A673 (cell line): ENCODE measurements at regions not wholly inside any gene's neighbourhood (a gene's known extent, or its start where the extent isn't known, plus 50 kb on each side); places are given as distances from the start of the nearest gene placed in this dataset.
"Not testable (repeated sequence)": the region's sequence is repeated elsewhere in the genome, so short reads cannot be mapped to it uniquely, and the experiment has no call there.

ENCODE experiments used
- BruUV-seq: library from RNA; stranded (reverse); fragments of 400-500 nt; replicated peaks from 2 replicates; lab custom pipeline; 2021; lab: Mats Ljungman, UMichigan
- CTCF ChIA-PET: fragments of 300-600 bp; sonication (Branson Sonifier 250); formaldehyde crosslinking; loops from one replicate; lab custom pipeline; 2022; ENCODE audit warnings: antibody characterized with exemption; lab: Charles Lee
- POLR2A ChIA-PET: fragments of 300-600 bp; sonication (Branson Sonifier 250); formaldehyde crosslinking; loops from one replicate; lab custom pipeline; 2022; ENCODE audit warnings: antibody characterized with exemption; ENCODE audit not compliant: low non-redundant PET; lab: Charles Lee
- DNase-seq: peaks from one replicate; pipeline ENCODE4 v3.0.0-alpha.2; 2015; ENCODE audit warnings: low spot score
- H3K27ac ChIP-seq: fragments of 200-600 bp; sonication (generic); 2 replicates; pipeline ENCODE4 v1.5.1; 2016; ENCODE audit warnings: mixed run types, low read depth, mild to moderate bottlenecking, mixed read lengths, antibody characterized with exemption, low read length; ENCODE audit not compliant: poor library complexity, severe bottlenecking
- H3K27me3 ChIP-seq: fragments of 200-600 bp; sonication (generic); replicated peaks from 2 replicates; pipeline ENCODE4 v1.6.1; 2017; ENCODE audit warnings: mixed run types, low read depth, mild to moderate bottlenecking, mixed read lengths, antibody characterized with exemption, low read length; ENCODE audit not compliant: insufficient read depth, poor library complexity
- H3K36me3 ChIP-seq: fragments of 200-600 bp; sonication (generic); 2 replicates; pipeline ENCODE4 v1.6.1; 2016; ENCODE audit warnings: mixed run types, mild to moderate bottlenecking, mixed read lengths, antibody characterized with exemption, low read length; ENCODE audit not compliant: insufficient read depth, poor library complexity, severe bottlenecking
- H3K4me1 ChIP-seq: fragments of 200-600 bp; sonication (generic); 2 replicates; pipeline ENCODE4 v1.6.1; 2017; ENCODE audit warnings: mixed run types, mild to moderate bottlenecking, mixed read lengths, antibody characterized with exemption, low read length; ENCODE audit not compliant: insufficient read depth, poor library complexity, severe bottlenecking
- H3K4me3 ChIP-seq: fragments of 200-600 bp; sonication (generic); 2 replicates; pipeline ENCODE4 v1.5.1; 2016; ENCODE audit warnings: low read depth, mixed run types, mild to moderate bottlenecking, mixed read lengths, low read length; ENCODE audit not compliant: poor library complexity, severe bottlenecking
- H3K9me3 ChIP-seq: fragments of 200-600 bp; sonication (generic); 2 replicates; pipeline ENCODE4 v1.6.1; 2016; ENCODE audit warnings: mixed run types, low read depth, mild to moderate bottlenecking, mixed read lengths, antibody characterized with exemption, low read length; ENCODE audit not compliant: poor library complexity, severe bottlenecking
- EZH2 ChIP-seq: fragments of 200-600 bp; sonication (generic); IDR thresholded peaks from 2 replicates; pipeline ENCODE4 v1.6.1; 2017; ENCODE audit warnings: borderline replicate concordance, low read depth, mild to moderate bottlenecking, mixed read lengths, antibody characterized with exemption, low read length; ENCODE audit not compliant: poor library complexity, severe bottlenecking
- intact Hi-C: fragments of 100-400 bp; cut with micrococcal nuclease; formaldehyde crosslinking; loops from one replicate; pipeline ENCODE4 v1.10.0; 2022; ENCODE audit not compliant: unreplicated experiment
- TF ChIP-seq, protein P1 (sequence below): fragments of 300-800, 200-600 bp; sonication (generic); conservative IDR thresholded peaks from 2 replicates; pipeline ENCODE4 v1.5.1; 2017; ENCODE audit warnings: low read depth, mild to moderate bottlenecking, antibody characterized with exemption, low read length, moderate library complexity, mixed read lengths

DNA sequence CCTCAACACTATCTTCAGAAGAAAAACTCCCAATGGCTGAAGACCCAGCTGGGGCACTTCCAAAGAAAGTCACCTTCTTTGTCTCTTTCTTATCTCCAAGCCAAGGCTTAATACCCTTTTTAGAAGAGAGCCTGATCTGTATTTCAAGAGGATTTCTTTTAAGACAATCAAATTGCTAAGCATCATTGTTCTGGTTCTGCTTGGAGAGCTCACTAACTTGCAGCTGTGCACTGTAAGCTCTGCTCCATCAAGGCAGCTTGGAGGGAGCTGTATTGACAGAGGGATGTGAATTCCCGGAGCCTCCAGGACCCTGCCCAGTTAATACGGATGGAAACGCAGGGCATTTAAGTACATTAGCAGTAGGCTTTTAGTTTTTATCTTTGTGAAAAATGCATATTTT lies 253.1 kb downstream of the TDRD15 start:
- Histone ChIP-seq H3K36me3 (no peaks in the 10 kb centered on the region), H3K9me3 (no peaks in the 10 kb centered on the region), H3K4me3 (no peak overlapping the region), H3K27ac (no peak overlapping the region), H3K4me1 (no peaks in the 10 kb centered on the region), H3K27me3 (no peaks in the 10 kb centered on the region)
- intact Hi-C loops = no loop called here
- no TSS peak for BruUV-seq
- POLR2A ChIA-PET = no interaction called here
- no peak for TF ChIP-seq EZH2
- TF ChIP-seq, protein P1, sequence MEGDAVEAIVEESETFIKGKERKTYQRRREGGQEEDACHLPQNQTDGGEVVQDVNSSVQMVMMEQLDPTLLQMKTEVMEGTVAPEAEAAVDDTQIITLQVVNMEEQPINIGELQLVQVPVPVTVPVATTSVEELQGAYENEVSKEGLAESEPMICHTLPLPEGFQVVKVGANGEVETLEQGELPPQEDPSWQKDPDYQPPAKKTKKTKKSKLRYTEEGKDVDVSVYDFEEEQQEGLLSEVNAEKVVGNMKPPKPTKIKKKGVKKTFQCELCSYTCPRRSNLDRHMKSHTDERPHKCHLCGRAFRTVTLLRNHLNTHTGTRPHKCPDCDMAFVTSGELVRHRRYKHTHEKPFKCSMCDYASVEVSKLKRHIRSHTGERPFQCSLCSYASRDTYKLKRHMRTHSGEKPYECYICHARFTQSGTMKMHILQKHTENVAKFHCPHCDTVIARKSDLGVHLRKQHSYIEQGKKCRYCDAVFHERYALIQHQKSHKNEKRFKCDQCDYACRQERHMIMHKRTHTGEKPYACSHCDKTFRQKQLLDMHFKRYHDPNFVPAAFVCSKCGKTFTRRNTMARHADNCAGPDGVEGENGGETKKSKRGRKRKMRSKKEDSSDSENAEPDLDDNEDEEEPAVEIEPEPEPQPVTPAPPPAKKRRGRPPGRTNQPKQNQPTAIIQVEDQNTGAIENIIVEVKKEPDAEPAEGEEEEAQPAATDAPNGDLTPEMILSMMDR = no peak
- CTCF ChIA-PET = no interaction called here
- no peak for DNase-seq

DNA sequence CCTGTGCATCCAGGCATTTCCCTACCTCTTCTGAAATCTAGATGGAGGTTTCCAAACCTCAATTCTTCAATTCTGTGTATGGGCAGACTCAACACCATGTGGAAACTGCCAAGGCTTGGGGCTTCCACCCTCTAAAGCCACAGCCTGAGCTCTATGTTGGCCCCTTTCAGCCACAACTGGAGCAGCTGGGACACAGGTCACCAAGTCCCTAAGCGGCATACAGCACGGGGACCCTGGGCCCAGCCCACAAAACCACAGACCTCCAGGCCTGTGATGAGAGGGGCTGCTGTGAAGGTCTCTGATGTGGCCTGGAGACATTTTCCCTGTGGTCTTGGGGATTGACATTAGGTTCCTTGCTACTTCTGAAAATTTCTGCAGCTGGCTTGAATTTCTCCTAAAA lies 255.4 kb downstream of the TDRD15 start:
- Histone ChIP-seq H3K4me1 (no peaks in the 10 kb centered on the region), H3K4me3 (no peak overlapping the region), H3K27me3 (no peaks in the 10 kb centered on the region), H3K9me3 (no peaks in the 10 kb centered on the region), H3K36me3 (no peaks in the 10 kb centered on the region), H3K27ac (no peak overlapping the region)
- TF ChIP-seq, protein P1 = no peak
- TF ChIP-seq EZH2 = no peak
- ChIA-PET POLR2A (no interaction called here), CTCF (no interaction called here)
- BruUV-seq = no TSS peak
- no peak for DNase-seq
- intact Hi-C loops = no loop called here

DNA sequence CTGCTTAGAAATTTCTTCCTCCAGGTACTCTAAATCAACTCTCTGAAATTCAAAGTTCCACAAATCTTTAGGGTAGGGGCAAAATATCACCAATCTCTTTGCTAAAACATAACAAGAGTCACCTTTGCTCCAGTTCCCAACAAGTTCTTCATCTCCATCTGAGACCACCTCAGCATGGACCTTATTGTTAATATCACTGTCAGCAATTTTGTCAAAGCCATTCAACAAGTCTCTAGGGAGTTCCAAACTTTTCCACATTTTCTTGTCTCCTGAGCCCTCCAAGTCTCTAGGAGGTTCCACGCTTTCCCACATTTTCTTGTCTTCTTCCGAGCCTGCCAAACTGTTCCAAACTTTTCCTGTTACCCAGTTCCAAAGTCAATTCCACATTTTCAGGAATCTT lies 255.9 kb downstream of the TDRD15 start:
- H3K27ac ChIP-seq, H3K4me3 ChIP-seq, H3K27me3 ChIP-seq, DNase-seq, BruUV-seq, intact Hi-C loops, CTCF ChIA-PET, H3K36me3 ChIP-seq, H3K4me1 ChIP-seq, H3K9me3 ChIP-seq: not testable (repeated sequence)
- POLR2A ChIA-PET = interaction anchor here (0.6 kb wide), 1 partner anchor 255 kb away, joined by 3 read pairs; no protein-coding TSS in a partner anchor

DNA sequence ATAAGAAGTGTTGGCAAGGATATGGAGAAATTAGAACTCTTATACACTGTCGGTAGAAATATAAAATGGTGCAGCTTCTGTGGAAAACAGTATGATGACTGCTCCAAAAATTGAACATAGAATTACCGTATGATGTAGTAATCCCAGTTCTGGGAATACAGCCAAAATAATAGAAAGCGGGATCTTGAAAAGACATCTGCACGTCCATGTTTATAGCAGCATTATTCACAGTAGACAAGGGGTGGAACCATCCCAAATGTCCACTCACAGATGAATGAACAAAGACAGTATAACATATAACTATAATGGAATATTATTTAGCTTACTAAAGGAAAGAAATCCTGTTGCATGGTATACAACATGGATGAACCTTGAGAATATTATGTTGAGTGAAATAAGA lies 257.7 kb downstream of the TDRD15 start:
- no peak for TF ChIP-seq EZH2
- TF ChIP-seq, protein P1 = no peak
- H3K36me3 ChIP-seq = no peaks in the 10 kb centered on the region
- no TSS peak for BruUV-seq
- no peaks in the 10 kb centered on the region for H3K4me1 ChIP-seq
- no peaks in the 10 kb centered on the region for H3K9me3 ChIP-seq
- intact Hi-C loops = no loop called here
- no peak overlapping the region for H3K27ac ChIP-seq
- ChIA-PET CTCF (no interaction called here), POLR2A (no interaction called here)
- no peaks in the 10 kb centered on the region for H3K27me3 ChIP-seq
- DNase-seq = peak; percentile 46
- no peak overlapping the region for H3K4me3 ChIP-seq
